Brain microvascular endothelial cell (primary cell): ENCODE measurements at regions not wholly inside any gene's neighbourhood (a gene's known extent, or its start where the extent isn't known, plus 50 kb on each side); places are given as distances from the start of the nearest gene placed in this dataset.

Source experiments
- DNase-seq: peaks from one replicate; pipeline ENCODE4 v3.0.0-alpha.2; 2020
- H3K27ac ChIP-seq: fragments of 250-450 bp; sonication (Bioruptor Pico); 2 replicates; pipeline ENCODE4 v1.5.1; 2020; ENCODE audit warnings: mild to moderate bottlenecking, moderate library complexity
- H3K27me3 ChIP-seq: fragments of 250-450 bp; sonication (Bioruptor Pico); replicated peaks from 2 replicates; pipeline ENCODE4 v1.5.1; 2020; ENCODE audit warnings: mild to moderate bottlenecking
- H3K36me3 ChIP-seq: fragments of 250-450 bp; sonication (Bioruptor Pico); replicated peaks from 2 replicates; pipeline ENCODE4 v1.5.1; 2020; ENCODE audit warnings: mild to moderate bottlenecking
- H3K4me3 ChIP-seq: 2 replicates; pipeline ENCODE4 v1.5.1; 2011; ENCODE audit warnings: low read depth, mild to moderate bottlenecking, control low read depth, low read length, moderate library complexity
- CTCF ChIP-seq: IDR thresholded peaks from 2 replicates; pipeline ENCODE4 v1.5.1; 2011; ENCODE audit warnings: low read depth, mild to moderate bottlenecking, moderate library complexity, low read length, control low read depth, inconsistent platforms; ENCODE audit errors: missing control alignments
- in situ Hi-C: cut with HindIII; loops from 2 replicates; pipeline ENCODE4 v1.10.0; 2017; ENCODE audit warnings: low sequenced_read_pairs, low pct_ligation_motif_present

- Histone ChIP-seq H3K36me3 (no peaks in the 10 kb centered on the region), H3K27ac (no peak overlapping the region), H3K27me3 (no peaks in the 10 kb centered on the region), H3K4me3 (no peak overlapping the region)
- no peak for DNase-seq
- TF ChIP-seq CTCF: no peak
- in situ Hi-C loops: no loop called here
These were observed 389.4 kb upstream of the CADM1 start for GRCh38 chr11:115893461-115894099.

GRCh38 chr11:115892016-115892415 is 387.8 kb upstream of the CADM1 start:
- Histone ChIP-seq H3K4me3 (no peak overlapping the region), H3K27ac (no peak overlapping the region), H3K36me3 (no peaks in the 10 kb centered on the region), H3K27me3 (no peaks in the 10 kb centered on the region)
- TF ChIP-seq CTCF: no peak
- in situ Hi-C loops: no loop called here
- no peak for DNase-seq

GRCh38 chr11:115891581-115891980 is 387.4 kb upstream of the CADM1 start:
- Histone ChIP-seq H3K27ac (no peak overlapping the region), H3K36me3 (no peaks in the 10 kb centered on the region), H3K4me3 (no peak overlapping the region), H3K27me3 (no peaks in the 10 kb centered on the region)
- no peak for TF ChIP-seq CTCF
- DNase-seq: no peak
- in situ Hi-C loops: no loop called here

- no peak overlapping the region for H3K27ac ChIP-seq
- no peak for TF ChIP-seq CTCF
- H3K4me3 ChIP-seq: no peak overlapping the region
- no peaks in the 10 kb centered on the region for H3K36me3 ChIP-seq
- in situ Hi-C loops: no loop called here
- DNase-seq: no peak
- H3K27me3 ChIP-seq: no peaks in the 10 kb centered on the region
These were observed 386.3 kb upstream of the CADM1 start for GRCh38 chr11:115890500-115890899.

GRCh38 chr11:115889712-115890111 is 385.5 kb upstream of the CADM1 start:
- no peak for DNase-seq
- in situ Hi-C loops: no loop called here
- Histone ChIP-seq H3K4me3 (no peak overlapping the region), H3K27ac (no peak overlapping the region), H3K36me3 (no peaks in the 10 kb centered on the region), H3K27me3 (no peaks in the 10 kb centered on the region)
- no peak for TF ChIP-seq CTCF

- DNase-seq: no peak
- in situ Hi-C loops: no loop called here
- Histone ChIP-seq H3K36me3 (no peaks in the 10 kb centered on the region), H3K27ac (no peak overlapping the region), H3K27me3 (no peaks in the 10 kb centered on the region), H3K4me3 (no peak overlapping the region)
- no peak for TF ChIP-seq CTCF
These were observed 383.5 kb upstream of the CADM1 start for GRCh38 chr11:115887727-115888126.
